ENCODE measurements at regions not wholly inside any gene's neighbourhood (a gene's known extent, or its start where the extent isn't known, plus 50 kb on each side); places are given as distances from the start of the nearest gene placed in this dataset.

DNA sequence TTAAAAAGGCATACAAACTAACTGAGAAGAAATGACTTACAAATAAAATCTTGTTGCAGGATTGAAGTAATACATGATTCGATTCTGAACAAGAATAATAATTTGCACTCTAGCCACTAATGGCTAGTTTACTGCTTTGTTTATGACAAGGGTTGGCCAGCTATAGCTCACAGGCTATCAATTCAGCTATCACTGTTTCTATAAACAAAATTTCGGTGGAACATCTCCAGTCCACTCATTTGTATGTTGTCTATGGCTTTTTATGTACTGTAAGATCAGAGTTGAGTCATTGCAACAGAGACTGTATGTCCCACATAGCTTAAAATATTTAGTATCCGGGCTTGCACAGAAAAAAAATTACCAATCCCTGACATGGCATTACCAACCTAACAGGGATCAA is 543.7 kb upstream of the CNTNAP5 start:
- TF ChIP-seq, protein P1, sequence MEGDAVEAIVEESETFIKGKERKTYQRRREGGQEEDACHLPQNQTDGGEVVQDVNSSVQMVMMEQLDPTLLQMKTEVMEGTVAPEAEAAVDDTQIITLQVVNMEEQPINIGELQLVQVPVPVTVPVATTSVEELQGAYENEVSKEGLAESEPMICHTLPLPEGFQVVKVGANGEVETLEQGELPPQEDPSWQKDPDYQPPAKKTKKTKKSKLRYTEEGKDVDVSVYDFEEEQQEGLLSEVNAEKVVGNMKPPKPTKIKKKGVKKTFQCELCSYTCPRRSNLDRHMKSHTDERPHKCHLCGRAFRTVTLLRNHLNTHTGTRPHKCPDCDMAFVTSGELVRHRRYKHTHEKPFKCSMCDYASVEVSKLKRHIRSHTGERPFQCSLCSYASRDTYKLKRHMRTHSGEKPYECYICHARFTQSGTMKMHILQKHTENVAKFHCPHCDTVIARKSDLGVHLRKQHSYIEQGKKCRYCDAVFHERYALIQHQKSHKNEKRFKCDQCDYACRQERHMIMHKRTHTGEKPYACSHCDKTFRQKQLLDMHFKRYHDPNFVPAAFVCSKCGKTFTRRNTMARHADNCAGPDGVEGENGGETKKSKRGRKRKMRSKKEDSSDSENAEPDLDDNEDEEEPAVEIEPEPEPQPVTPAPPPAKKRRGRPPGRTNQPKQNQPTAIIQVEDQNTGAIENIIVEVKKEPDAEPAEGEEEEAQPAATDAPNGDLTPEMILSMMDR (IDR thresholded peaks at IDR 0.05), result no peak
- no peak for TF ChIP-seq POLR2A (IDR thresholded peaks at IDR 0.05)
